CD14-positive monocyte (primary cell): ENCODE measurements at regions not wholly inside any gene's neighbourhood (a gene's known extent, or its start where the extent isn't known, plus 50 kb on each side); places are given as distances from the start of the nearest gene placed in this dataset.

ENCODE experiments used
- DNase-seq, 3 donors: peaks; one replicate each; pipeline ENCODE4 v3.0.0-alpha.2; 2011 to 2022
- H2AFZ ChIP-seq: 2 replicates; pipeline ENCODE4 v1.6.0; 2012; ENCODE audit warnings: mild to moderate bottlenecking, low read depth, low read length, inconsistent platforms; ENCODE audit not compliant: insufficient read depth, poor library complexity, severe bottlenecking
- H3K27ac ChIP-seq, 2 donors: 1 replicate in 1 of 2; 2 replicates in 1 of 2; pipeline ENCODE4 v1.5.1; 2012 to 2013; ENCODE audit warnings: low read length in 2 of 2, control low read depth in 1 of 2, inconsistent platforms in 1 of 2, low read depth in 1 of 2, mild to moderate bottlenecking in 1 of 2
- H3K27me3 ChIP-seq, 2 donors: one replicate each; pipeline versions ENCODE4 v1.6.0 to v1.6.1; 2011 to 2013; ENCODE audit warnings: low read length in 2 of 2; ENCODE audit not compliant: control insufficient read depth in 2 of 2, insufficient read depth in 2 of 2
- H3K36me3 ChIP-seq, 2 donors: replicated peaks in 1 of 2; 1 replicate in 1 of 2; 2 replicates in 1 of 2; pipeline versions ENCODE4 v1.5.1 to v1.6.1; 2012 to 2013; ENCODE audit warnings: low read length in 2 of 2, control low read depth in 1 of 2, inconsistent platforms in 1 of 2, mild to moderate bottlenecking in 1 of 2; ENCODE audit not compliant: insufficient read depth in 2 of 2, control insufficient read depth in 1 of 2
- H3K4me1 ChIP-seq, 2 donors: 1 replicate in 1 of 2; 2 replicates in 1 of 2; pipeline versions ENCODE4 v1.5.1 to v1.6.1; 2012 to 2013; ENCODE audit warnings: low read length in 2 of 2, control low read depth in 1 of 2, inconsistent platforms in 1 of 2, mild to moderate bottlenecking in 1 of 2, moderate library complexity in 1 of 2; ENCODE audit not compliant: insufficient read depth in 2 of 2, control insufficient read depth in 1 of 2
- H3K4me2 ChIP-seq: replicated peaks from 2 replicates; pipeline ENCODE3; 2012; ENCODE audit warnings: low read length, moderate library complexity, mild to moderate bottlenecking; ENCODE audit not compliant: poor library complexity, severe bottlenecking; ENCODE audit errors: extremely low read depth
- H3K4me3 ChIP-seq, 3 experiments: fragments of 200-600 bp in 1 of 3; sonication (generic) in 1 of 3; replicated peaks in 1 of 3; 1 replicate in 2 of 3; 2 replicates in 1 of 3; pipeline ENCODE4 v1.5.1; 2011 to 2013; ENCODE audit warnings: low read length in 3 of 3, mild to moderate bottlenecking in 3 of 3, control low read depth in 2 of 3, low read depth in 2 of 3, inconsistent platforms in 1 of 3, moderate library complexity in 1 of 3
- H3K79me2 ChIP-seq: 2 replicates; pipeline ENCODE4 v1.6.0; 2012; ENCODE audit warnings: mild to moderate bottlenecking, control low read depth, inconsistent platforms, low read length, moderate library complexity; ENCODE audit not compliant: insufficient read depth
- H3K9ac ChIP-seq: 2 replicates; pipeline ENCODE4 v1.6.0; 2017; ENCODE audit warnings: low read length, mild to moderate bottlenecking; ENCODE audit not compliant: insufficient read depth, poor library complexity, severe bottlenecking
- H3K9me3 ChIP-seq, 2 donors: replicated peaks in 1 of 2; 1 replicate in 1 of 2; 2 replicates in 1 of 2; pipeline versions ENCODE4 v1.5.1 to v1.6.1; 2012 to 2013; ENCODE audit warnings: low read length in 2 of 2, control low read depth in 1 of 2; ENCODE audit not compliant: control insufficient read depth in 1 of 2, insufficient read depth in 1 of 2
- H4K20me1 ChIP-seq: 2 replicates; pipeline ENCODE4 v1.6.0; 2012; ENCODE audit warnings: mild to moderate bottlenecking, low read length, control low read depth, moderate library complexity; ENCODE audit not compliant: insufficient read depth
- H3K27ac Mint-ChIP-seq, 7 donors: one replicate each; pipeline ENCODE4 v1.8.0; 2020; ENCODE audit warnings: mild to moderate bottlenecking in 7 of 7, mixed read lengths in 7 of 7, moderate library complexity in 6 of 7, inconsistent platforms in 2 of 7
- H3K27me3 Mint-ChIP-seq, 3 donors: one replicate each; pipeline ENCODE4 v1.8.0; 2021 to 2022; ENCODE audit warnings: low read depth in 3 of 3, mild to moderate bottlenecking in 3 of 3, mixed read lengths in 3 of 3, moderate library complexity in 3 of 3, inconsistent platforms in 1 of 3
- H3K36me3 Mint-ChIP-seq, 2 donors: one replicate each; pipeline ENCODE4 v1.8.0; 2020; ENCODE audit warnings: mixed read lengths in 2 of 2, inconsistent platforms in 1 of 2, mild to moderate bottlenecking in 1 of 2
- H3K4me1 Mint-ChIP-seq: one replicate; pipeline ENCODE4 v1.8.0; 2020; ENCODE audit warnings: mild to moderate bottlenecking, mixed read lengths
- H3K4me3 Mint-ChIP-seq, 2 donors: one replicate each; pipeline ENCODE4 v1.8.0; 2020; ENCODE audit warnings: mild to moderate bottlenecking in 2 of 2, mixed read lengths in 2 of 2, moderate library complexity in 1 of 2
- H3K9me3 Mint-ChIP-seq, 7 donors: one replicate each; pipeline ENCODE4 v1.8.0; 2020 to 2022; ENCODE audit warnings: mixed read lengths in 7 of 7, mild to moderate bottlenecking in 6 of 7, moderate library complexity in 6 of 7, inconsistent platforms in 2 of 7
- WGBS: methylation state at CpG from one replicate; pipeline ENCODE4 v1.1.5; 2013; ENCODE audit warnings: missing lambda C conversion rate; ENCODE audit not compliant: insufficient coverage; 5-methylcytosine and 5-hydroxymethylcytosine counted together
- intact Hi-C, 2 donors: fragments of 100-400 bp; cut with micrococcal nuclease; formaldehyde crosslinking; loops; one replicate each; pipeline versions ENCODE4 v1.15.0 to v1.15.1; 2023
- TF ChIP-seq, protein P1 (sequence below): fragments of 200-600 bp; IDR thresholded peaks from one replicate; pipeline ENCODE4 v1.8.0; 2022; ENCODE audit warnings: antibody characterized with exemption, mild to moderate bottlenecking

DNA sequence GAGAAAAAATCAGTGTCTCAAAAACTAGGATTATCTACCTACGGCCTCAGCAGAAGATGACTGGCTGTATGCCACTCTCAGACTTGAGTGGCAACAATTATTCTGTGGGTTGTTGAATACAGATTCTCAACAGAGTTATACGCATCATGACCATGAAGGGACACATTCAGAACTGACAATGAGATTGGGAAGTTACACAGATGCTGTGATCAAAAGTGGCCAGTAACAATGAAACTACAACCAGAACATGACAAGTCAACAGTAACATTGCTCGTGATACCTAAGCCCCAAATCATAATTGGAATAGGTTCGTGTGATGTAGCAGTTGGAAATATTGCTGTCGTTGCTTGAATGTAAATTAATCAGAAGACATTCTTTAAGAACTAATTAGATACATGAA is 957.5 kb upstream of the CDH9 start:
- H3K79me2 ChIP-seq = no peaks in the 10 kb centered on the region
- H3K36me3 ChIP-seq = no peaks in the 10 kb centered on the region
- H3K9me3 ChIP-seq = peaks cover 0 to 10% of the 10 kb centered on the region in 2 donors
- no peak overlapping the region for H3K4me3 ChIP-seq
- H3K9ac ChIP-seq = no peak overlapping the region
- Mint-ChIP-seq H3K4me1 (no peaks in the 10 kb centered on the region), H3K27ac (no peak overlapping the region), H3K36me3 (no peaks in the 10 kb centered on the region), H3K27me3 (no peaks in the 10 kb centered on the region), H3K9me3 (peaks cover 2 to 10% (median 7%) of the 10 kb centered on the region in 7 donors), H3K4me3 (no peak overlapping the region)
- TF ChIP-seq, protein P1, sequence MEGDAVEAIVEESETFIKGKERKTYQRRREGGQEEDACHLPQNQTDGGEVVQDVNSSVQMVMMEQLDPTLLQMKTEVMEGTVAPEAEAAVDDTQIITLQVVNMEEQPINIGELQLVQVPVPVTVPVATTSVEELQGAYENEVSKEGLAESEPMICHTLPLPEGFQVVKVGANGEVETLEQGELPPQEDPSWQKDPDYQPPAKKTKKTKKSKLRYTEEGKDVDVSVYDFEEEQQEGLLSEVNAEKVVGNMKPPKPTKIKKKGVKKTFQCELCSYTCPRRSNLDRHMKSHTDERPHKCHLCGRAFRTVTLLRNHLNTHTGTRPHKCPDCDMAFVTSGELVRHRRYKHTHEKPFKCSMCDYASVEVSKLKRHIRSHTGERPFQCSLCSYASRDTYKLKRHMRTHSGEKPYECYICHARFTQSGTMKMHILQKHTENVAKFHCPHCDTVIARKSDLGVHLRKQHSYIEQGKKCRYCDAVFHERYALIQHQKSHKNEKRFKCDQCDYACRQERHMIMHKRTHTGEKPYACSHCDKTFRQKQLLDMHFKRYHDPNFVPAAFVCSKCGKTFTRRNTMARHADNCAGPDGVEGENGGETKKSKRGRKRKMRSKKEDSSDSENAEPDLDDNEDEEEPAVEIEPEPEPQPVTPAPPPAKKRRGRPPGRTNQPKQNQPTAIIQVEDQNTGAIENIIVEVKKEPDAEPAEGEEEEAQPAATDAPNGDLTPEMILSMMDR = no peak
- no peak overlapping the region for H3K27ac ChIP-seq
- H3K4me1 ChIP-seq = no peaks in the 10 kb centered on the region
- no peak overlapping the region for H3K4me2 ChIP-seq
- H2AFZ ChIP-seq = no peak overlapping the region
- H3K27me3 ChIP-seq = no peaks in the 10 kb centered on the region
- DNase-seq = no peak
- no peaks in the 10 kb centered on the region for H4K20me1 ChIP-seq
- 100% methylated on average over 2 of the region's 5 CpGs for WGBS
- intact Hi-C loops = no loop called here

DNA sequence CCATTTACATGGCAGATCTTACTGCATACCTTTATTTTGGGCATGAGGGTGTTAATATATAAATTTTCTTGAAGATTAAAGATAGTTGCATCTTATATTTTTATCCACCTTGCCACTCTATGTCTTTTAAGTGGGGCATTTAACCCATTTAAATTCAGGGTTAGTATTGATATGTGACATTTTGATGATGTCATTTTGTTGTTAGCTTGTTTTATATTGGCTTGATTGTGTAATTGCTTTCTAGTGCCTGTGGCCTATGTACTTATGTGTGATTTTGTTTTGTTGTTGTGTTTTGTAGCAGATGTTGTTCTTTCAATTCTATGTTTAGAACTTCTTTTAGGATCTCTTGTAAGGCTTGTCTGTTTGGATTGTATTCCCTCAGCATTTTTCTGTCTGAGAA is 939.9 kb upstream of the CDH9 start:
- Histone ChIP-seq H4K20me1 (no peaks in the 10 kb centered on the region), H3K27me3 (no peaks in the 10 kb centered on the region), H3K27ac (no peak overlapping the region), H3K9ac (no peak overlapping the region), H2AFZ (no peak overlapping the region), H3K4me2 (no peak overlapping the region), H3K36me3 (no peaks in the 10 kb centered on the region), H3K4me3 (no peak overlapping the region), H3K9me3 (peaks cover 0 to 2% of the 10 kb centered on the region in 2 donors), H3K4me1 (no peaks in the 10 kb centered on the region), H3K79me2 (no peaks in the 10 kb centered on the region)
- peaks cover 1 to 11% (median 4%) of the 10 kb centered on the region in 7 donors for H3K9me3 Mint-ChIP-seq
- no peak overlapping the region for H3K4me3 Mint-ChIP-seq
- no peak for DNase-seq
- TF ChIP-seq, protein P1 = no peak
- H3K4me1 Mint-ChIP-seq = no peaks in the 10 kb centered on the region
- no peak overlapping the region for H3K27ac Mint-ChIP-seq
- intact Hi-C loops = no loop called here
- no peaks in the 10 kb centered on the region for H3K36me3 Mint-ChIP-seq
- H3K27me3 Mint-ChIP-seq = no peaks in the 10 kb centered on the region
